CD8-positive, alpha-beta memory T cell (primary cell): ENCODE measurements at regions not wholly inside any gene's neighbourhood (a gene's known extent, or its start where the extent isn't known, plus 50 kb on each side); places are given as distances from the start of the nearest gene placed in this dataset.

Experiments
- CTCF ChIA-PET: fragments of 350-600 bp; sonication (Branson Sonifier 250); formaldehyde crosslinking; loops from one replicate; lab custom pipeline; 2021; ENCODE audit warnings: antibody characterized with exemption; lab: Charles Lee
- POLR2A ChIA-PET: fragments of 350-600 bp; sonication (Branson Sonifier 250); formaldehyde crosslinking; loops from one replicate; lab custom pipeline; 2021; ENCODE audit warnings: antibody characterized with exemption; lab: Charles Lee
- DNase-seq, 5 donors: peaks; one replicate each; pipeline versions ENCODE4 v3.0.0 to v3.0.0-alpha.2; 2020 to 2022; ENCODE audit warnings: mixed read lengths in 1 of 5
- H3K27ac ChIP-seq: one replicate; pipeline ENCODE4 v1.7.0; 2013; ENCODE audit warnings: low read depth, mild to moderate bottlenecking, low read length, moderate library complexity
- H3K27me3 ChIP-seq: 2 replicates; pipeline ENCODE4 v1.7.0; 2013; ENCODE audit warnings: low read length, mild to moderate bottlenecking; ENCODE audit not compliant: insufficient read depth, poor library complexity, severe bottlenecking
- H3K36me3 ChIP-seq: 2 replicates; pipeline ENCODE4 v1.7.0; 2013; ENCODE audit warnings: mild to moderate bottlenecking, low read length, moderate library complexity; ENCODE audit not compliant: insufficient read depth
- H3K4me1 ChIP-seq: 2 replicates; pipeline ENCODE4 v1.7.0; 2013; ENCODE audit warnings: mild to moderate bottlenecking, low read length, moderate library complexity; ENCODE audit not compliant: insufficient read depth
- H3K4me3 ChIP-seq: 2 replicates; pipeline ENCODE4 v1.7.0; 2013; ENCODE audit warnings: mild to moderate bottlenecking, low read length
- H3K9me3 ChIP-seq: 2 replicates; pipeline ENCODE4 v1.7.0; 2013; ENCODE audit warnings: mild to moderate bottlenecking, low read length
- H3K27ac Mint-ChIP-seq, 8 donors: one replicate each; pipeline ENCODE4 v1.8.0; 2020 to 2021; ENCODE audit warnings: mixed read lengths in 8 of 8, mild to moderate bottlenecking in 6 of 8, inconsistent platforms in 3 of 8, moderate library complexity in 3 of 8
- H3K27me3 Mint-ChIP-seq, 2 donors: one replicate each; pipeline ENCODE4 v1.8.0; 2020 to 2021; ENCODE audit warnings: mixed read lengths in 2 of 2, mild to moderate bottlenecking in 1 of 2, moderate library complexity in 1 of 2
- H3K36me3 Mint-ChIP-seq, 3 donors: one replicate each; pipeline ENCODE4 v1.8.0; 2020 to 2021; ENCODE audit warnings: mixed read lengths in 3 of 3, inconsistent platforms in 1 of 3, mild to moderate bottlenecking in 1 of 3
- H3K4me1 Mint-ChIP-seq, 3 donors: one replicate each; pipeline ENCODE4 v1.8.0; 2020 to 2021; ENCODE audit warnings: mixed read lengths in 3 of 3, inconsistent platforms in 1 of 3, mild to moderate bottlenecking in 1 of 3
- H3K4me3 Mint-ChIP-seq, 7 donors: one replicate each; pipeline ENCODE4 v1.8.0; 2020 to 2021; ENCODE audit warnings: mixed read lengths in 7 of 7, mild to moderate bottlenecking in 6 of 7, moderate library complexity in 4 of 7, inconsistent platforms in 2 of 7
- H3K9me3 Mint-ChIP-seq, 5 donors: one replicate each; pipeline ENCODE4 v1.8.0; 2020 to 2022; ENCODE audit warnings: mixed read lengths in 5 of 5, mild to moderate bottlenecking in 3 of 5, moderate library complexity in 2 of 5, inconsistent platforms in 1 of 5

DNA sequence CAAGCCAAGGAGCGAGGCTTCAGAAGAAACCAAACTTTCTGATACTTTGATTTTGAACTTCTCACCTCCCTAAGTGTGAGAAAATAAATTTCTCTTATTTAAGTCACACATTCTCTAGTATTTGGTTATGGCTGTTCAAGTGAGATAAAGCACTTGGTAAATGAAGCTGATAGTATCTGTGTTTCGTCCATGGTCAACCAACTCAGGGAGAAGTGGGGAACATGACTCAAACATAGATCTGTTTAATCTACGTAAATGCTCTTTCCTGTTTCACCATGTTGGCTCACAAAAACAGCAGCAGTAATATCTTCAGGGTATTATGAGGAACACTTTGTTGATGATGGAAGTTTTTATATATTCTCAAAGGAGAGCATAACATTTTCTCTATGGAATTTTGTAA lies 2167.2 kb upstream of the C9orf72 start:
- ChIA-PET POLR2A (no interaction called here), CTCF (no interaction called here)
- no peaks in the 10 kb centered on the region for H3K27me3 ChIP-seq
- no peaks in the 10 kb centered on the region for H3K36me3 Mint-ChIP-seq
- H3K4me3 Mint-ChIP-seq = no peak overlapping the region
- peaks cover 3 to 24% (median 7%) of the 10 kb centered on the region in 5 donors for H3K9me3 Mint-ChIP-seq
- H3K4me1 Mint-ChIP-seq = no peaks in the 10 kb centered on the region
- no peaks in the 10 kb centered on the region for H3K27me3 Mint-ChIP-seq
- DNase-seq = no peak
- no peaks in the 10 kb centered on the region for H3K36me3 ChIP-seq
- H3K27ac Mint-ChIP-seq = no peak overlapping the region
- H3K4me1 ChIP-seq = no peaks in the 10 kb centered on the region
- no peak overlapping the region for H3K4me3 ChIP-seq
- no peak overlapping the region for H3K27ac ChIP-seq
- H3K9me3 ChIP-seq = peaks cover 4% of the 10 kb centered on the region

- Mint-ChIP-seq H3K9me3 (peaks cover 3 to 28% (median 7%) of the 10 kb centered on the region in 5 donors), H3K36me3 (no peaks in the 10 kb centered on the region), H3K27me3 (no peaks in the 10 kb centered on the region), H3K27ac (no peak overlapping the region), H3K4me3 (no peak overlapping the region), H3K4me1 (no peaks in the 10 kb centered on the region)
- no peak overlapping the region for H3K4me3 ChIP-seq
- H3K27me3 ChIP-seq = no peaks in the 10 kb centered on the region
- ChIA-PET POLR2A (no interaction called here), CTCF (no interaction called here)
- peaks cover 4% of the 10 kb centered on the region for H3K9me3 ChIP-seq
- DNase-seq = no peak
- no peak overlapping the region for H3K27ac ChIP-seq
- no peaks in the 10 kb centered on the region for H3K36me3 ChIP-seq
- no peaks in the 10 kb centered on the region for H3K4me1 ChIP-seq
Observed at GRCh38 chr9:29741169-29741568, 2167.9 kb upstream of the C9orf72 start.

GRCh38 chr9:29750062-29750461 lies 2176.8 kb upstream of the C9orf72 start:
- H3K4me1 ChIP-seq = no peaks in the 10 kb centered on the region
- POLR2A ChIA-PET = no interaction called here
- no peaks in the 10 kb centered on the region for H3K4me1 Mint-ChIP-seq
- no peak for DNase-seq
- H3K4me3 ChIP-seq = no peak overlapping the region
- H3K27me3 Mint-ChIP-seq = no peaks in the 10 kb centered on the region
- H3K9me3 Mint-ChIP-seq = peaks cover 0 to 7% (median 5%) of the 10 kb centered on the region in 5 donors
- H3K4me3 Mint-ChIP-seq = no peak overlapping the region
- H3K9me3 ChIP-seq = no peaks in the 10 kb centered on the region
- H3K36me3 ChIP-seq = no peaks in the 10 kb centered on the region
- no peak overlapping the region for H3K27ac Mint-ChIP-seq
- no peaks in the 10 kb centered on the region for H3K36me3 Mint-ChIP-seq
- H3K27me3 ChIP-seq = no peaks in the 10 kb centered on the region
- CTCF ChIA-PET = no interaction called here
- H3K27ac ChIP-seq = no peak overlapping the region

- Histone ChIP-seq H3K4me1 (no peaks in the 10 kb centered on the region), H3K4me3 (no peak overlapping the region), H3K27me3 (no peaks in the 10 kb centered on the region), H3K27ac (no peak overlapping the region), H3K9me3 (no peaks in the 10 kb centered on the region), H3K36me3 (no peaks in the 10 kb centered on the region)
- Mint-ChIP-seq H3K9me3 (peaks cover 0 to 7% (median 5%) of the 10 kb centered on the region in 5 donors), H3K27me3 (no peaks in the 10 kb centered on the region), H3K4me1 (no peaks in the 10 kb centered on the region), H3K36me3 (no peaks in the 10 kb centered on the region), H3K4me3 (no peak overlapping the region), H3K27ac (no peak overlapping the region)
- ChIA-PET CTCF (no interaction called here), POLR2A (no interaction called here)
- no peak for DNase-seq
Observed at GRCh38 chr9:29751226-29751625, 2177.9 kb upstream of the C9orf72 start.

- Histone ChIP-seq H3K27me3 (no peaks in the 10 kb centered on the region), H3K4me3 (no peak overlapping the region), H3K36me3 (no peaks in the 10 kb centered on the region), H3K4me1 (no peaks in the 10 kb centered on the region), H3K27ac (no peak overlapping the region), H3K9me3 (no peaks in the 10 kb centered on the region)
- Mint-ChIP-seq H3K9me3 (peaks cover 0 to 9% (median 6%) of the 10 kb centered on the region in 5 donors), H3K36me3 (no peaks in the 10 kb centered on the region), H3K4me1 (no peaks in the 10 kb centered on the region), H3K4me3 (no peak overlapping the region), H3K27ac (no peak overlapping the region), H3K27me3 (no peaks in the 10 kb centered on the region)
- ChIA-PET CTCF (no interaction called here), POLR2A (no interaction called here)
- no peak for DNase-seq
Observed at GRCh38 chr9:29753638-29754037, 2180.4 kb upstream of the C9orf72 start.

DNA sequence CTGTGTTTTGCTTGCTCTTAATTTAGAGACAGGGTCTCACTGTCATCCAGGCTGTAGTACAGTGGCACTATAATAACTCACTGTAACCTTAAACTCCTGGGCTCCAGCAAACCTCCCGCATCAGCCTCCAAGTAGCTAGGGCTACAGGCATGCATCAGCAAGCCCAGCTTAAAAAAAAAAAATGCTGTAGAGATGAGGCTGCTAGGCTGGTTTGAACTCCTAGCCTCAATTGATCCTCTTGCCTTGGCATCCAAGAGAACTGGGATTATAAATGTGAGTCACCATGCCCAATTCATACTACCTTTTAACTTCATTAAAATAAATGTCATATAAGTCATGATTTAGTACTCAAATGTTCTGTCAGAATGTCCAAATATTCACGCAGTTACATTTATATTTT lies 2195.7 kb upstream of the C9orf72 start:
- H3K36me3 Mint-ChIP-seq = no peaks in the 10 kb centered on the region
- Histone ChIP-seq H3K4me3 (no peak overlapping the region), H3K4me1 (no peaks in the 10 kb centered on the region), H3K27me3 (no peaks in the 10 kb centered on the region), H3K27ac (no peak overlapping the region), H3K9me3 (no peaks in the 10 kb centered on the region), H3K36me3 (no peaks in the 10 kb centered on the region)
- H3K27ac Mint-ChIP-seq = no peak overlapping the region
- ChIA-PET POLR2A (no interaction called here), CTCF (no interaction called here)
- peaks cover 0 to 34% (median 4%) of the 10 kb centered on the region in 5 donors for H3K9me3 Mint-ChIP-seq
- H3K4me3 Mint-ChIP-seq = no peak overlapping the region
- DNase-seq = no peak
- no peaks in the 10 kb centered on the region for H3K27me3 Mint-ChIP-seq
- no peaks in the 10 kb centered on the region for H3K4me1 Mint-ChIP-seq

- no peaks in the 10 kb centered on the region for H3K36me3 ChIP-seq
- no peaks in the 10 kb centered on the region for H3K9me3 ChIP-seq
- Mint-ChIP-seq H3K4me1 (no peaks in the 10 kb centered on the region), H3K27ac (no peak overlapping the region), H3K36me3 (no peaks in the 10 kb centered on the region), H3K4me3 (no peak overlapping the region), H3K9me3 (peaks cover 0 to 21% (median 5%) of the 10 kb centered on the region in 5 donors), H3K27me3 (no peaks in the 10 kb centered on the region)
- no peaks in the 10 kb centered on the region for H3K27me3 ChIP-seq
- ChIA-PET POLR2A (no interaction called here), CTCF (no interaction called here)
- H3K4me1 ChIP-seq = no peaks in the 10 kb centered on the region
- H3K4me3 ChIP-seq = no peak overlapping the region
- no peak overlapping the region for H3K27ac ChIP-seq
- no peak for DNase-seq
Observed at GRCh38 chr9:29773676-29774075, 2200.4 kb upstream of the C9orf72 start.

DNA sequence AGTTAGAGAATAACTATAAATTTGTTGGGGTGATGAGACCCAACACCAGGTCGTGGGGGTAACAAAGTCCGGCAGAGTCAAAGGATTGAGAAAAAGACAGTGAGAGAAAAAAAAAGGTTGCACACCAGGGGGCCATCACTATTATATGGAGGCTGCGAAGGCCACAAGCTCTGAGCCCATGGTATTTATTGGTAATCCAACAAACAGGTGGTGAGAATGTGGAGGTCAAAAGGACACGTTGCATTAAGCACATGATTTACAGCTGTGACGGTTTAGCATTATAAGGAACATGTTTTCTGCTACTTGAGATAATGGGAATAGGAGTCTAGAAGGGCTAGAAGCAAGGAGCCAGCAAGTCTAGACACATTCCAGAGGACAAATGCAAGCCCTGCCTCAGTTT lies 2202.2 kb upstream of the C9orf72 start:
- Histone ChIP-seq H3K27me3 (no peaks in the 10 kb centered on the region), H3K4me1 (no peaks in the 10 kb centered on the region), H3K4me3 (no peak overlapping the region), H3K36me3 (no peaks in the 10 kb centered on the region), H3K9me3 (no peaks in the 10 kb centered on the region), H3K27ac (no peak overlapping the region)
- ChIA-PET CTCF (no interaction called here), POLR2A (no interaction called here)
- Mint-ChIP-seq H3K9me3 (peaks cover 0 to 11% (median 8%) of the 10 kb centered on the region in 5 donors), H3K27me3 (no peaks in the 10 kb centered on the region), H3K4me3 (no peak overlapping the region), H3K36me3 (no peaks in the 10 kb centered on the region), H3K4me1 (no peaks in the 10 kb centered on the region), H3K27ac (no peak overlapping the region)
- no peak for DNase-seq

DNA sequence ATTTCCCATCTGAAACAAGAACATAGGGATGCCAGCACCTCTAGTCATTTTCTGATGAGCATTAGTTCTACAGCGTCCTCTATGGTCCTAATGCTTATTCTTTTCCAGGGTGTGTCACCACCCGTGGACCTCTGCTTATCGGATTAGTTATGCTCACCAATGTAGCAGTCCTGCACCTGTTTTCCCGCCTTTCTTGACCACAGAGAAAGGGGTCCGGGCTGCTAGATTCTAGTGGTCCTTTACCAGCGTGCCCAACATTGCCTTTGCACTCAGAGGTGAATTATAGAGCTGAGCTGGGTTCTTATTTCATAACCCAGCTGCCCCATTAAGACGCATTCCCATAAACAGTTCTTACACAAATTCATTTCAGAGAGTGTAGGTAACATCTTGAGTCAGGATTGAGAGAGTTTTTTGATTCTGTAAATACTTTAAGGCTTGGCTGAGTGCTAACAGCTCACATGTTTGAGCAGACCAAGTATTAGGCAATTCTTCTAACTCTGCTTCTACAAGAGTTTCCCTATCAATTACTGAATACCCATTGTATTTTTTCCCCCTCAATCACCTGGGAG lies 2205.1 kb upstream of the C9orf72 start:
- H3K4me3 Mint-ChIP-seq = no peak overlapping the region
- Histone ChIP-seq H3K4me1 (no peaks in the 10 kb centered on the region), H3K4me3 (no peak overlapping the region), H3K36me3 (no peaks in the 10 kb centered on the region), H3K27ac (no peak overlapping the region), H3K27me3 (no peaks in the 10 kb centered on the region), H3K9me3 (no peaks in the 10 kb centered on the region)
- H3K9me3 Mint-ChIP-seq = peaks cover 0 to 11% (median 8%) of the 10 kb centered on the region in 5 donors
- H3K27ac Mint-ChIP-seq = no peak overlapping the region
- H3K4me1 Mint-ChIP-seq = no peaks in the 10 kb centered on the region
- ChIA-PET POLR2A (no interaction called here), CTCF (no interaction called here)
- H3K36me3 Mint-ChIP-seq = no peaks in the 10 kb centered on the region
- no peak for DNase-seq
- H3K27me3 Mint-ChIP-seq = no peaks in the 10 kb centered on the region
